Stimulated activated CD4-positive, alpha-beta T cell treated with anti-CD3 and anti-CD28 coated beads, TNF-alpha, amount 100 ng/mL, for 48 hours (primary cell): ENCODE measurements at regions not wholly inside any gene's neighbourhood (a gene's known extent, or its start where the extent isn't known, plus 50 kb on each side); places are given as distances from the start of the nearest gene placed in this dataset.
"Not testable (repeated sequence)": the region's sequence is repeated elsewhere in the genome, so short reads cannot be mapped to it uniquely, and the experiment has no call there.

Source experiments
- DNase-seq, 3 donors: peaks; one replicate each; pipeline ENCODE4 v3.0.0-alpha.2; 2020; ENCODE audit warnings: low read depth in 3 of 3

DNA sequence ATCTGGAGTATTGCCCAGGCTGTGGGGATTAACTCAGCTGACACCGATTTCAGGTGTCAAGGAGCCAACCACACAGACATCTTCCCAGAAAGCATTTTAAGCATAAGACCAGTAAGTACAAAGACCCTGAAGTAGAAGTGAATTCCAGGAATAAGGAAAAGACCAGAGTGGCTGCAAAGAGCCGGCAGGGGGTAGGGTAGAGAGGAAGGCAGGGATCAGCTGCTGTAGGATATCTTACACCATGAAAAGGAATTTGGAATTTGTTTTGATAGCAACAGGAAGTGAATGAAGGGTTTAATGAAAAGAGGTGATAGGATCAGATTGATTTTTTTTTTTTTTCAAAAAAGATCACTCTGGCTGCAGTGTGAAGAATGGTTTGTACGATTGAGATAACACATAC lies 113.6 kb upstream of the PPARGC1A start:
- DNase-seq, result no peak

DNA sequence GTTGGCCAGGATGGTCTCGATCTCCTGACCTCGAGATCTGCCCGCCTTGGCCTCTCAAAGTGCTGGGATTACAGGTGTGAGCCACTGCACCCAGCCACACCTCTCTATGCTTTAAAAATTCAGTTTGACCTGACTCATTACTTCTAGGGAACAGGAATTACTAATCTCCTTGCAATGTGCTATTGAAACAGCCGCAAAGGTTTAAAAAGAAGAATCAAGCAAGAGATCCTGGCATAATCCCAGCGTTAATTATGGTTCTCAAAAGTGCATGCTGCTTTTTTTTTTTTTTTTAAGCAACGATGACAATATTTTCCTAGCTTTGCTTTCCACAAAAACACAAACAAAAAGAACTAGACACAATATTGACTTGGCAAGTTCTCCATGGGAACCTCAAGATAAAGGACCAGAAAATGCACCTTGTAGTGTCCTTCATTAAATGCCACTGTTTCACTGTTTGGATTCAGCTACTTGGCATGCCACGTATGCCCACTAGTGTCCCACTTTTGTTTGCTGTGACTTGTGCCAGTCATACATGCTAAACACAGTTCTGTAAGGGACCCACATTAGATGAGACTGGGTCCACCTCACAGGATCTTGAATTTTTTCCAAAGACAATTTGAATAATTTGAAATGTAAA lies 112.6 kb upstream of the PPARGC1A start:
- DNase-seq, result no peak

DNA sequence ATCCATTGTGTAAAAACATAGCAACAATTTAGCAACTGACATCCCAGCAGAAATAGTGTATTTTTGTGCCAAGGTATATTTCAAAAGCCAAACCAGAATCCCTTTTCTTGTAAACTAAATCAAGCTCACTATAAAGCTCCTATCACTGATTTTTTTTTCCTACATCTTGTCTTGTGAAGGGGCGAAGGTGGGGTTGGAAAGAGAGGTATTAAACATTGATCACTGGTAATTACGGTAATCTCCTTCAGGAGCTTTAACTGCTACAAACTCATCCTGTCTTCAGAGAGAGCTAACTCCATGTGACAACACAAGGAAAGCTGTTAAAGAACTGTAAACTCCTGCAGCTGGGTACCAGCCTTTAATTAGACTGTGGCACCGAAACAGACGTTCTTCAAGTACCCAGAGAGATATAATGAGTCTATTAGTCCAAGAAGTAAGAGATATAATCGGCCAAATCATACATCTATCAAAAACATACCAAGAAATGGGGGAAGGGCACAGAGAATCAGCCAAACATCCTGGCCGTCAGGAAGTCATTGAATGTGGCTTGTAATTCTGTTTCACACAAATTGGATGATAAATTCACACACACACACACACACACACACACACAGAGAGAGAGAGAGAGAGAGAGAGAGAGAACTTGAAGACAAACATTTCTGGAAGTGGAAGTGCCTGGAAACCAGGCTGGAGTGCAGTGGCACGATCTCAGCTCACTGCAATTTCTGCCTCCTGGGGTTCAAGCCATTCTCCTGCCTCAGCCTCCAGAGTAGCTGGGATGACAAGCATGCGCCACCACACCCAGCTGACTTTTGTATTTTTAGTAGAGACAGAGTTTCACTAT lies 111.9 kb upstream of the PPARGC1A start:
- DNase-seq, result no peak

GRCh38 chr4:24000470-24000831 lies 110.6 kb upstream of the PPARGC1A start:
- DNase-seq, result no peak

GRCh38 chr4:23999714-24000469 lies 110.0 kb upstream of the PPARGC1A start:
- no peak for DNase-seq

GRCh38 chr4:23993373-23993772 lies 103.5 kb upstream of the PPARGC1A start:
- DNase-seq, result no peak

DNA sequence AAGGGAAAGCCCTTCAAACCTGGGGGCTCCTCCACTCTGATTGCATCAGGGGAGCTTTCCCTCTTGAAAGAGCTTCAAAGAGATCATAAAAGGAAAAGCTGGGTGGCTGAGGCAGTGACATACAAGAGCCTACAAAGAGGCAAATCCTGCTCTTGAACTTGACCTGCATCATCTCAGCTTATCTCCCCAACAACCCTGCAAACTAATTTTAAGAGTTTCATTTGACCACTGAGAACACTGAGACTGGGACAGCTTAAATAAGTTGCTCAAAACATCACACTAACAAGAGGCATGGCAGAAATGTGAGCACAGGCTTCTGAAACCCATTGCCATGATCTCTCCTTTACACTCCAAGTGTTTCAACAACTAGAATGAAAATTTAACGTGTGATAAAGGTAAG lies 101.6 kb upstream of the PPARGC1A start:
- DNase-seq, result no peak

DNA sequence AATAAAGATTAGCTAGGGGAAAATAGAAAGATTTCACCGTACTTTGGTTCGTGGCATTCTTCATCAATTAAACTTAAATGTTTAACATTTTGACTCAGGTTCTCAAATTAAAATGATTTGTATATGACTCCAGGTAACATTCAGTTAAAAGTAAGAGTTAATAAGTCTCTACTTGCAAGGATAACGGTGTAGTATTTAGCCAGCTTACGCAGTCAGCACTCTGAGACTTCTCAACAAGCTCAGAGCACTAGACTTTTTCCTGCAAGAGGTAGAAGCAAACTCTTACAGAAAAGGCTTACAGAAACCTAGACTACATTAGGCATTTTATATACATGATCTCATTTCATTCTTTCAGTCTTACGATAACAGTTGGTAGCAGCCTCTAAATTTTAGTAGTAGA lies 96.4 kb upstream of the PPARGC1A start:
- DNase-seq, result no peak

- no peak for DNase-seq
These were observed 91.5 kb upstream of the PPARGC1A start for GRCh38 chr4:23981328-23981727.

DNA sequence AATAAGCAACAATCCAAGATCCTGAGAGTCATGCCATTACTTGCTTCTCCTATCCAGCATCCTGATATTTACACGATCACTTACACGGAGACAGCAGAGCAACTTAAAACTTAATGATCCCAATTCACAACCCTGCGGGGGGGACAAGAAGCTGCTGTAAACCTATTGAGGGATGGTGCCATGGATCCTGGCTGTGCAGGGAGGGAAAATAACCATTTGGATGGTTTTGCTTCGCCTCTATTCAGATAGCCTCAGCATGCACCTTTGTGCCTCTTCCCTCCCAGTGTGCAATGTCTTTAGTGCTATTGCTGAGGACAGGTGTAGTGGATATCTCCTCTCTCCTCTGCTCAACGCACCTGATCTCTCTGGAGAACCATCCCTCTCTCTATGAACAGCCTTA lies 89.7 kb upstream of the PPARGC1A start:
- DNase-seq, result no peak

DNA sequence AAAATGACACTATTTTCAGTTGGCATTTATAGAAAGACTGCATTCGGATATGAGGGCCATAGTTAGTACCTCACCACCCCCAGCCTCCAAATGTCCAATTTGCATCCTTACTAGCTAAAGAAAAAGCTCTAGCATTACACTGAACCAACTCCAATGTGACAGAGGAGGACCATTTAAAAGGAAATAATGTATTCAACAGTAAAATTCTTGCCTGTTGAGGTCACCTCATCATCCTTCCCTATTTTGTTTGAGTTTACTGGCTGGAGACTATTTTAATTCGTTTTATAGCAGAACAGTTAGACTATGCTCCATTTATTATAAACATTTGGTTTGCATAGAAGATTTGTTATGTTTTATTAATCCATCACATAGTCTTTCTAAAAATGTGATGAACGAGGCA lies 88.2 kb upstream of the PPARGC1A start:
- DNase-seq, result no peak

DNA sequence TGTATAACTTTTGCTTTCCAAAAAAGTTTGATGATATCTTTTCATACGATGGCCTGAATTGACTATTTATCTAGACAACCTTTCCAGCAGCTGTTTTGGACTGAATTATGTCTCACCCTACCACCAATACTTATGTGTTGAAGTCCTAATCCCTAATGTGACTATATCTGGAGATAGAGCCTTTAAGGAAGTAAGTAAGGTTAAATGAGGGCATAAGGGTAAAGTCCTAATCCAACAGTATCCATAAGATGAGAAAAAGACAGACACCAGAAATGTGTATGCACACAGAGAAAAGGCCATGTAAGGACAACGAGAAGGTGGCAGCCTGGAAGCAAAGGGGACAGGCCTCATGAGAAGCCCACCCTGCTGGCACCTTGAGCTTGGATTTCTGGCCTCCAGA lies 86.6 kb upstream of the PPARGC1A start:
- DNase-seq, result no peak

DNA sequence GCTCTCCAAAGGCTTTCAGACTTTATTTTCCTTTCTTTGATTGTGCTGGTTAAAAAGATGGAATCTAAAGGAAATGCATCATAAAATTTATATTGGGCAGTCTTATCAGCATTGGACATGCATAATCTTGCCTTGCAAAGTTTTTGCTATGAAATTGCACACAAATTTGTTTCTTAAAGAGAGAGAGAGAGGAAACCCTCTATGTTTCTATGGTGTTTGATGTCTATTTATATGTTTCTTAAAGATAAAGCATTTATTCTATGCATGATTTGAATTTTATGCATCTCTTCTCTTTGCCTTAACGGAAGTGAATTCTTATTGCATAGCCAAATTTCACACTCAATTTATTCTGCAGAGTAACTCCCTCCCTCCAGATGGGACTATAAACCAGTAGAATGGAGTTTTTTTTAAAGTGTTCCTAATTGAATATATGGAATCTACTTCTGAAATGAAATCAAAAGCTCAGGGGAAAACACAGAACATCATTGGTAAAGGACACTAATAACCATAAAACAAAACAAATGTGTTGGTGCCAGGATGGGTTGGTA lies 83.5 kb upstream of the PPARGC1A start:
- DNase-seq, result no peak

DNA sequence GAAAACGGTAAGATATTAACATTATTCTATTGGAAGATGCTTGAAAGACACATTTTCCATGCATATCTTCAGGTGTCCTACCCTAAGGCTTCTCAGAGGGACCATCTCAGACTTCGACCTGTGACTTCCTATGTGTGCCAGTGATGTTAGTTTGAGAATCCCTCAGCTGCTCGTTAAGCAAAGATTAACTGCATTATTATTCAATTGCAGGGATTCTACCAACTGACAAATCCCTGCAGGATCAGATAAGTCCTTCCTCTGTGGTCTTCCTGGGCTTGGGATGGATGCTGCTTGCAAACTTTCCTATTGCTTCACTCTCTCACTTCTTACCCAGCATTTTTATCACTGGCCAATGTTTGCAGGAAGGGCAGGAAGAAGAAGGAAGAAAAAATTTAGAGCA lies 83.0 kb upstream of the PPARGC1A start:
- no peak for DNase-seq

- DNase-seq, result no peak
These were observed 82.3 kb upstream of the PPARGC1A start for GRCh38 chr4:23972187-23972586.

- no peak for DNase-seq
These were observed 80.5 kb upstream of the PPARGC1A start for GRCh38 chr4:23970201-23970850.

GRCh38 chr4:23969635-23970145 lies 79.8 kb upstream of the PPARGC1A start:
- DNase-seq, result no peak

DNA sequence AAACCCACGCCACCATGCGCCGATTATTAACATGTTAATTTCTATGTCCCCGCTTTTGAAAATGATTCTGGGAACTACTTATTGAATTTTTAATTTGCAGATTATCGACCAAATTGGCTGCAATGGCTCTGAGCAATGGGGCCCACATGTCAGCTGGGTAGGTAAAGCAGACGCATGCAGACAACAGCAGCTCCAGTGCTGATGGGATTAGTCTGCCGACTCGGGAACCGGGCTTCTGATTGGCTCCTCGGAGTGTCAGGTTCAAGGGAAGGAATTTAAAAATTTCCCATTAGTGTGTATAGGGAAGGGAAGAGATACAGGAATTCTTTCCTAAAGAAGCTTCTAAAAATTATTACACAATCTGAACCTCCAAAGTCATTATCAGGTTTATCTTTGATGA lies 77.4 kb upstream of the PPARGC1A start:
- no peak for DNase-seq

- DNase-seq, result no peak
These were observed 76.9 kb upstream of the PPARGC1A start for GRCh38 chr4:23966725-23967124.

- DNase-seq, result no peak
These were observed 72.6 kb upstream of the PPARGC1A start for GRCh38 chr4:23962462-23962861.

DNA sequence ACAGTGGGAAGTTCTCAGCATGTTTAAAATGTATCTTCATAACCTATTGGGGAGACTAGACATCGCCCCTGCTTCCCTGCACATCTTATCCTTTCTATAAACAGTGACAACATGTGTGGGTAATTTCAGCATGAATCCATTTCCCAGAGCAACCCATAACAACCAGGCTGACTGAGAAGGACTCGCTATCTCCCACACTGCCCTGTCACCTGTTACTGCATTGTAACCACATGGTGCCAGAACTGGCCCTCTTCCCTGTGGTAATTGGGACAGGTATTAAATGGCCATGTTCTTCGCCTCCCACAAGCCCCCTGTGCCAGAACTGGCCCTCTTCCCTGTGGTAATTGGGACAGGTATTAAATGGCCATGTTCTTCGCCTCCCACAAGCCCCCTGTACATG lies 71.5 kb upstream of the PPARGC1A start:
- not testable (repeated sequence) for DNase-seq
